CD4-positive, alpha-beta T cell treated with Interleukin-1 beta for 1 hour (primary cell): ENCODE measurements at regions not wholly inside any gene's neighbourhood (a gene's known extent, or its start where the extent isn't known, plus 50 kb on each side); places are given as distances from the start of the nearest gene placed in this dataset.

Experiments used
- DNase-seq, 2 donors: peaks; one replicate each; pipeline ENCODE4 v3.0.0-alpha.2; 2020 to 2022

GRCh38 chr4:83837614-83838308, 301.9 kb downstream of the GPAT3 start:
- DNase-seq: no peak

GRCh38 chr4:83833920-83834319, 298.0 kb downstream of the GPAT3 start:
- DNase-seq: no peak

- no peak for DNase-seq
Measured at GRCh38 chr4:83832110-83832825, 296.4 kb downstream of the GPAT3 start.

GRCh38 chr4:83831588-83831987, 295.7 kb downstream of the GPAT3 start:
- no peak for DNase-seq

GRCh38 chr4:83830138-83830888, 294.4 kb downstream of the GPAT3 start:
- DNase-seq: no peak

GRCh38 chr4:83828601-83829000, 292.7 kb downstream of the GPAT3 start:
- no peak for DNase-seq

GRCh38 chr4:83821493-83821892, 285.6 kb downstream of the GPAT3 start:
- no peak for DNase-seq

- DNase-seq: no peak
Measured at GRCh38 chr4:83819582-83819981, 283.7 kb downstream of the GPAT3 start.

GRCh38 chr4:83810428-83810827, 274.5 kb downstream of the GPAT3 start:
- DNase-seq: no peak

GRCh38 chr4:83809581-83809980, 273.7 kb downstream of the GPAT3 start:
- DNase-seq: no peak

- no peak for DNase-seq
Measured at GRCh38 chr4:83793481-83793880, 257.6 kb downstream of the GPAT3 start.

- no peak for DNase-seq
Measured at GRCh38 chr4:83785891-83786290, 250.0 kb downstream of the GPAT3 start.

- no peak for DNase-seq
Measured at GRCh38 chr4:83783215-83783614, 247.3 kb downstream of the GPAT3 start.

- DNase-seq: no peak
Measured at GRCh38 chr4:83782591-83782990, 246.7 kb downstream of the GPAT3 start.

GRCh38 chr4:83781434-83781833, 245.5 kb downstream of the GPAT3 start:
- no peak for DNase-seq

GRCh38 chr4:83780053-83780733, 244.3 kb downstream of the GPAT3 start:
- no peak for DNase-seq

GRCh38 chr4:83779103-83780052, 243.5 kb downstream of the GPAT3 start:
- no peak for DNase-seq

- no peak for DNase-seq
Measured at GRCh38 chr4:83772685-83773084, 236.8 kb downstream of the GPAT3 start.

- no peak for DNase-seq
Measured at GRCh38 chr4:83771113-83771705, 235.3 kb downstream of the GPAT3 start.

GRCh38 chr4:83768146-83768545, 232.2 kb downstream of the GPAT3 start:
- DNase-seq: no peak

- no peak for DNase-seq
Measured at GRCh38 chr4:83767067-83767466, 231.2 kb downstream of the GPAT3 start.

- no peak for DNase-seq
Measured at GRCh38 chr4:83759611-83760010, 223.7 kb downstream of the GPAT3 start.
